Suprapubic skin (tissue), 4 donors: ENCODE measurements at regions not wholly inside any gene's neighbourhood (a gene's known extent, or its start where the extent isn't known, plus 50 kb on each side); places are given as distances from the start of the nearest gene placed in this dataset.

Experiments
- POLR2A ChIP-seq, 2 donors: fragments of 450-650 bp; IDR thresholded peaks; one replicate each; pipeline ENCODE4 v1.6.1; 2017; ENCODE audit warnings: antibody characterized with exemption in 2 of 2, mild to moderate bottlenecking in 2 of 2, moderate library complexity in 2 of 2
- POLR2AphosphoS5 ChIP-seq, 3 donors: sonication (generic); formaldehyde crosslinking; IDR thresholded peaks; one replicate each; pipeline ENCODE4 v1.6.1; 2017; ENCODE audit warnings: antibody characterized with exemption in 3 of 3
- TF ChIP-seq, protein P1 (sequence below), 2 donors: fragments of 200-600 bp in 1 of 2; fragments of 450-650 bp in 1 of 2; sonication (generic) in 1 of 2; IDR thresholded peaks; one replicate each; pipeline ENCODE4 v1.5.1; 2016 to 2019; ENCODE audit warnings: antibody characterized with exemption in 2 of 2, mild to moderate bottlenecking in 1 of 2, moderate library complexity in 1 of 2

DNA sequence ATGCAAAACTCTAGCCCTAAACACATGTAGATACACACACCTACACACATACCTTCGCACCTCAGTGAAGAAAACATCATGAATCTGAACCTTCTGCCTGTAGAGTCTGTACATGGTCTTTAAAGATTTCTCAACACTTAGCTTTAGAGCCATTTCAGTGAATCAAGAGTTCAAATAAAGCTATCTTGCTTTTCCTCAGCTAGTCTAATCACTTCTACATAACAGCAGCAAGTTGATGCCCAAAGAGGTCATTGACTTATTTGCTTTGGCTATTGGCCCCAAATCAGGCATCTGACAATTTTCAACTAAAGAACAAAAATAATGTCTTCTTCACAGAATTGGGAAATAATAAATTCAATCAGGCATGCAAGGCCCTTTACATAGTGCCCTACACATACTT, 127.9 kb upstream of the SGCD start:
- TF ChIP-seq, protein P1, sequence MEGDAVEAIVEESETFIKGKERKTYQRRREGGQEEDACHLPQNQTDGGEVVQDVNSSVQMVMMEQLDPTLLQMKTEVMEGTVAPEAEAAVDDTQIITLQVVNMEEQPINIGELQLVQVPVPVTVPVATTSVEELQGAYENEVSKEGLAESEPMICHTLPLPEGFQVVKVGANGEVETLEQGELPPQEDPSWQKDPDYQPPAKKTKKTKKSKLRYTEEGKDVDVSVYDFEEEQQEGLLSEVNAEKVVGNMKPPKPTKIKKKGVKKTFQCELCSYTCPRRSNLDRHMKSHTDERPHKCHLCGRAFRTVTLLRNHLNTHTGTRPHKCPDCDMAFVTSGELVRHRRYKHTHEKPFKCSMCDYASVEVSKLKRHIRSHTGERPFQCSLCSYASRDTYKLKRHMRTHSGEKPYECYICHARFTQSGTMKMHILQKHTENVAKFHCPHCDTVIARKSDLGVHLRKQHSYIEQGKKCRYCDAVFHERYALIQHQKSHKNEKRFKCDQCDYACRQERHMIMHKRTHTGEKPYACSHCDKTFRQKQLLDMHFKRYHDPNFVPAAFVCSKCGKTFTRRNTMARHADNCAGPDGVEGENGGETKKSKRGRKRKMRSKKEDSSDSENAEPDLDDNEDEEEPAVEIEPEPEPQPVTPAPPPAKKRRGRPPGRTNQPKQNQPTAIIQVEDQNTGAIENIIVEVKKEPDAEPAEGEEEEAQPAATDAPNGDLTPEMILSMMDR (IDR thresholded peaks at IDR 0.05), result no peak
- TF ChIP-seq POLR2A (IDR thresholded peaks at IDR 0.05) (no peak), POLR2AphosphoS5 (IDR thresholded peaks at IDR 0.05) (no peak)
